ENCODE measurements at regions not wholly inside any gene's neighbourhood (a gene's known extent, or its start where the extent isn't known, plus 50 kb on each side); places are given as distances from the start of the nearest gene placed in this dataset.

- H3K4me3 ChIP-seq, result no peak overlapping the region
- H3K27ac ChIP-seq, result no peak overlapping the region
- TF ChIP-seq EZH2phosphoT487 (IDR thresholded peaks at IDR 0.05), result no peak
- TF ChIP-seq EZH2 (IDR thresholded peaks at IDR 0.05), result no peak
- no peak for TF ChIP-seq CTCF (IDR thresholded peaks at IDR 0.05)
- H4K20me1 ChIP-seq (ENCODE audit: low read depth), result no peaks in the 10 kb centered on the region
- no peaks in the 10 kb centered on the region for H3K4me1 Mint-ChIP-seq
- H3K4me1 ChIP-seq, result no peaks in the 10 kb centered on the region
- no peak overlapping the region for H2AFZ ChIP-seq (replicated peaks)
- no peaks in the 10 kb centered on the region for H3K79me2 ChIP-seq (ENCODE audit: low read depth)
- H3K4me3 Mint-ChIP-seq, result no peak overlapping the region
- DNase-seq (ENCODE audit: low spot score), result no peak
- no peaks in the 10 kb centered on the region for H3K9me3 Mint-ChIP-seq
- no peaks in the 10 kb centered on the region for H3K27me3 Mint-ChIP-seq (ENCODE audit: insufficient read depth, low read depth)
- no peaks in the 10 kb centered on the region for H3K27me3 ChIP-seq
- H3K4me2 ChIP-seq, result no peak overlapping the region
- H3K36me3 Mint-ChIP-seq, result no peaks in the 10 kb centered on the region
- H3F3A ChIP-seq (ENCODE audit: low read depth), result no peaks in the 10 kb centered on the region
- no peak overlapping the region for H3K27ac Mint-ChIP-seq
- H3K9me3 ChIP-seq (ENCODE audit: low read depth), result no peaks in the 10 kb centered on the region
- no peaks in the 10 kb centered on the region for H3K36me3 ChIP-seq
- no peak overlapping the region for H3K9ac ChIP-seq
These were observed 184.2 kb upstream of the TSHZ2 start for GRCh38 chr20:52787962-52788361.

GRCh38 chr20:52787216-52787615 lies 184.9 kb upstream of the TSHZ2 start:
- Histone ChIP-seq H3K4me2 (no peak overlapping the region), H3K4me1 (no peaks in the 10 kb centered on the region), H3K27me3 (no peaks in the 10 kb centered on the region), H3K4me3 (no peak overlapping the region), H3K9ac (no peak overlapping the region), H2AFZ (replicated peaks) (no peak overlapping the region), H3K79me2 (ENCODE audit: low read depth) (no peaks in the 10 kb centered on the region), H3K9me3 (ENCODE audit: low read depth) (no peaks in the 10 kb centered on the region), H3K27ac (no peak overlapping the region), H3F3A (ENCODE audit: low read depth) (no peaks in the 10 kb centered on the region), H3K36me3 (no peaks in the 10 kb centered on the region), H4K20me1 (ENCODE audit: low read depth) (no peaks in the 10 kb centered on the region)
- DNase-seq (ENCODE audit: low spot score), result no peak
- H3K36me3 Mint-ChIP-seq, result no peaks in the 10 kb centered on the region
- no peaks in the 10 kb centered on the region for H3K27me3 Mint-ChIP-seq (ENCODE audit: insufficient read depth, low read depth)
- TF ChIP-seq EZH2phosphoT487 (IDR thresholded peaks at IDR 0.05), result no peak
- TF ChIP-seq EZH2 (IDR thresholded peaks at IDR 0.05), result no peak
- TF ChIP-seq CTCF (IDR thresholded peaks at IDR 0.05), result no peak
- no peak overlapping the region for H3K4me3 Mint-ChIP-seq
- H3K9me3 Mint-ChIP-seq, result no peaks in the 10 kb centered on the region
- no peaks in the 10 kb centered on the region for H3K4me1 Mint-ChIP-seq
- H3K27ac Mint-ChIP-seq, result no peak overlapping the region

GRCh38 chr20:52785679-52786078 lies 186.5 kb upstream of the TSHZ2 start:
- H3K27ac Mint-ChIP-seq, result no peak overlapping the region
- no peaks in the 10 kb centered on the region for H3F3A ChIP-seq (ENCODE audit: low read depth)
- H3K4me2 ChIP-seq, result no peak overlapping the region
- no peaks in the 10 kb centered on the region for H3K79me2 ChIP-seq (ENCODE audit: low read depth)
- H3K36me3 Mint-ChIP-seq, result no peaks in the 10 kb centered on the region
- H3K9ac ChIP-seq, result no peak overlapping the region
- no peaks in the 10 kb centered on the region for H3K36me3 ChIP-seq
- no peaks in the 10 kb centered on the region for H3K27me3 ChIP-seq
- TF ChIP-seq CTCF (IDR thresholded peaks at IDR 0.05) (no peak), EZH2phosphoT487 (IDR thresholded peaks at IDR 0.05) (no peak), EZH2 (IDR thresholded peaks at IDR 0.05) (no peak)
- no peak overlapping the region for H3K4me3 Mint-ChIP-seq
- H3K4me1 ChIP-seq, result no peaks in the 10 kb centered on the region
- H3K27me3 Mint-ChIP-seq (ENCODE audit: insufficient read depth, low read depth), result peaks cover 2% of the 10 kb centered on the region
- no peak overlapping the region for H3K4me3 ChIP-seq
- no peak for DNase-seq (ENCODE audit: low spot score)
- no peaks in the 10 kb centered on the region for H3K4me1 Mint-ChIP-seq
- H3K27ac ChIP-seq, result no peak overlapping the region
- H3K9me3 ChIP-seq (ENCODE audit: low read depth), result no peaks in the 10 kb centered on the region
- H3K9me3 Mint-ChIP-seq, result no peaks in the 10 kb centered on the region
- no peaks in the 10 kb centered on the region for H4K20me1 ChIP-seq (ENCODE audit: low read depth)
- H2AFZ ChIP-seq (replicated peaks), result no peak overlapping the region

DNA sequence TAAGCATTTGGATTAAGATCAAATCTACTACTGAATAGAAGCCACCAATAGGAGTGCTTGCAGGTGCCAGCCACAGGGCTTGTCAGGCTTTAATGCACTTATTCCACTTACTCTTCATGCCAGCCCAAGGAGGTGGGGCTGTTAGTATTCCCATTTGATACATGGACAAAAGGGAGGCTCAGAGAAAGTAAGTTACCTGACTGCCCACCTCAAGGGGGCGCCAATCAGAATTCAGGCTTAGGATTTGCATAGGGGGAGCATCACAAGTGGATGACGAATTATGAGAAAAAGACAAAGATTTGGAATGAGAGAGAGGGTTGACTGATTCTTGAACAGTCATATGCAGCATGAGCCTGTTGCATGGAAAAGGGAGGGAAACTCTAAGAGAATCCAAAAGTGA lies 188.4 kb upstream of the TSHZ2 start:
- Histone ChIP-seq H3K4me3 (no peak overlapping the region), H3K9ac (no peak overlapping the region), H4K20me1 (ENCODE audit: low read depth) (no peaks in the 10 kb centered on the region), H2AFZ (replicated peaks) (no peak overlapping the region), H3K27ac (no peak overlapping the region), H3K36me3 (no peaks in the 10 kb centered on the region), H3K9me3 (ENCODE audit: low read depth) (no peaks in the 10 kb centered on the region), H3K79me2 (ENCODE audit: low read depth) (no peaks in the 10 kb centered on the region), H3K4me2 (no peak overlapping the region), H3K27me3 (no peaks in the 10 kb centered on the region), H3F3A (ENCODE audit: low read depth) (no peaks in the 10 kb centered on the region), H3K4me1 (no peaks in the 10 kb centered on the region)
- H3K27me3 Mint-ChIP-seq (ENCODE audit: insufficient read depth, low read depth), result peaks cover 2% of the 10 kb centered on the region
- no peak overlapping the region for H3K4me3 Mint-ChIP-seq
- DNase-seq (ENCODE audit: low spot score), result peak; percentile 39
- no peak overlapping the region for H3K27ac Mint-ChIP-seq
- no peaks in the 10 kb centered on the region for H3K36me3 Mint-ChIP-seq
- TF ChIP-seq CTCF (IDR thresholded peaks at IDR 0.05), result peak; percentile 62
- TF ChIP-seq EZH2 (IDR thresholded peaks at IDR 0.05), result no peak
- H3K9me3 Mint-ChIP-seq, result no peaks in the 10 kb centered on the region
- no peaks in the 10 kb centered on the region for H3K4me1 Mint-ChIP-seq
